Liver (tissue), 8 donors: ENCODE measurements at regions not wholly inside any gene's neighbourhood (a gene's known extent, or its start where the extent isn't known, plus 50 kb on each side); places are given as distances from the start of the nearest gene placed in this dataset.

Source experiments
- DNase-seq: peaks from one replicate; pipeline ENCODE4 v3.0.0-alpha.2; 2017; ENCODE audit warnings: low spot score
- H3K27ac ChIP-seq, 2 donors: one replicate each; pipeline ENCODE4 v1.7.0; 2013; ENCODE audit warnings: inconsistent platforms in 2 of 2, low read length in 2 of 2, control low read depth in 1 of 2, low read depth in 1 of 2, mild to moderate bottlenecking in 1 of 2
- H3K27me3 ChIP-seq, 4 donors: one replicate each; pipeline versions ENCODE4 v1.6.1 to v1.7.0; 2013; ENCODE audit warnings: low read length in 3 of 4, inconsistent platforms in 1 of 4, mild to moderate bottlenecking in 1 of 4, moderate library complexity in 1 of 4; ENCODE audit not compliant: control insufficient read depth in 4 of 4, insufficient read depth in 4 of 4
- H3K36me3 ChIP-seq, 4 donors: one replicate each; pipeline versions ENCODE4 v1.6.1 to v1.7.0; 2013; ENCODE audit warnings: low read length in 3 of 4, mild to moderate bottlenecking in 3 of 4, low read depth in 1 of 4, moderate library complexity in 1 of 4; ENCODE audit not compliant: control insufficient read depth in 4 of 4, insufficient read depth in 3 of 4
- H3K4me1 ChIP-seq, 4 donors: one replicate each; pipeline versions ENCODE4 v1.6.1 to v1.7.0; 2013; ENCODE audit warnings: low read length in 3 of 4, mild to moderate bottlenecking in 3 of 4, moderate library complexity in 1 of 4; ENCODE audit not compliant: control insufficient read depth in 4 of 4, insufficient read depth in 4 of 4
- H3K4me3 ChIP-seq, 3 donors: one replicate each; pipeline versions ENCODE4 v1.6.1 to v1.7.0; 2013; ENCODE audit warnings: low read length in 3 of 3, control low read depth in 1 of 3, low read depth in 1 of 3, mild to moderate bottlenecking in 1 of 3
- H3K9ac ChIP-seq, 2 donors: one replicate each; pipeline ENCODE4 v1.7.0; 2013; ENCODE audit warnings: low read length in 2 of 2, mild to moderate bottlenecking in 2 of 2, moderate library complexity in 2 of 2, control low read depth in 1 of 2, low read depth in 1 of 2
- H3K9me3 ChIP-seq, 4 donors: one replicate each; pipeline versions ENCODE4 v1.6.1 to v1.7.0; 2013; ENCODE audit warnings: low read length in 3 of 4; ENCODE audit not compliant: control insufficient read depth in 4 of 4
- ATF3 ChIP-seq: IDR thresholded peaks from 2 replicates; pipeline ENCODE4 v1.6.1; 2016; ENCODE audit warnings: antibody characterized with exemption
- CTCF ChIP-seq: fragments of 150-350 bp; IDR thresholded peaks from 2 replicates; pipeline ENCODE4 v1.5.1; 2017; ENCODE audit warnings: improper control_type of control experiment, low read depth, low read length; ENCODE audit not compliant: missing input control
- EGR1 ChIP-seq, 2 donors: IDR thresholded peaks; 2 replicates each; pipeline ENCODE4 v1.6.1; 2016 to 2018; ENCODE audit warnings: antibody characterized with exemption in 2 of 2, low read depth in 2 of 2
- FOXA1 ChIP-seq: IDR thresholded peaks from 2 replicates; pipeline ENCODE4 v1.6.1; 2016; ENCODE audit warnings: antibody characterized with exemption
- FOXA2 ChIP-seq: IDR thresholded peaks from 2 replicates; pipeline ENCODE4 v1.6.1; 2016; ENCODE audit warnings: antibody characterized with exemption
- GABPA ChIP-seq, 2 donors: IDR thresholded peaks in 1 of 2; conservative IDR thresholded peaks in 1 of 2; 2 replicates each; pipeline ENCODE4 v1.6.1; 2016; ENCODE audit warnings: antibody characterized with exemption in 2 of 2, mild to moderate bottlenecking in 1 of 2, moderate library complexity in 1 of 2
- HNF4A ChIP-seq, 2 donors: conservative IDR thresholded peaks; 2 replicates each; pipeline ENCODE4 v1.6.1; 2016; ENCODE audit warnings: antibody characterized with exemption in 2 of 2, mild to moderate bottlenecking in 2 of 2
- HNF4G ChIP-seq: IDR thresholded peaks from 2 replicates; pipeline ENCODE4 v1.6.1; 2016; ENCODE audit warnings: antibody characterized with exemption
- JUND ChIP-seq, 2 donors: IDR thresholded peaks; 2 replicates each; pipeline ENCODE4 v1.6.1; 2016; ENCODE audit warnings: antibody characterized with exemption in 2 of 2
- MAX ChIP-seq: IDR thresholded peaks from 2 replicates; pipeline ENCODE4 v1.6.1; 2016; ENCODE audit warnings: antibody characterized with exemption
- NR2F2 ChIP-seq: IDR thresholded peaks from 2 replicates; pipeline ENCODE4 v1.6.1; 2016; ENCODE audit warnings: antibody characterized with exemption
- RAD21 ChIP-seq, 2 donors: IDR thresholded peaks; 2 replicates each; pipeline ENCODE4 v1.6.1; 2016; ENCODE audit warnings: antibody characterized with exemption in 2 of 2, mild to moderate bottlenecking in 2 of 2
- REST ChIP-seq: IDR thresholded peaks from 2 replicates; pipeline ENCODE4 v1.6.1; 2016; ENCODE audit warnings: antibody characterized with exemption, mild to moderate bottlenecking
- RXRA ChIP-seq, 2 donors: IDR thresholded peaks; 2 replicates each; pipeline ENCODE4 v1.6.1; 2017 to 2018; ENCODE audit warnings: antibody characterized with exemption in 2 of 2, mild to moderate bottlenecking in 1 of 2
- SP1 ChIP-seq: IDR thresholded peaks from 2 replicates; pipeline ENCODE4 v1.6.1; 2018; ENCODE audit warnings: antibody characterized with exemption, mild to moderate bottlenecking
- TAF1 ChIP-seq: conservative IDR thresholded peaks from 2 replicates; pipeline ENCODE4 v1.6.1; 2016; ENCODE audit warnings: antibody characterized with exemption, mild to moderate bottlenecking
- YY1 ChIP-seq: IDR thresholded peaks from 2 replicates; pipeline ENCODE4 v1.6.1; 2016; ENCODE audit warnings: antibody characterized with exemption, mild to moderate bottlenecking
- ZBTB33 ChIP-seq: IDR thresholded peaks from 2 replicates; pipeline ENCODE4 v1.6.1; 2016; ENCODE audit warnings: antibody characterized with exemption
- WGBS: extraction: QIAGEN DNeasy Blood & Tissue Kit; methylation state at CpG from one replicate; pipeline ENCODE4 v1.1.7; 2013; 5-methylcytosine and 5-hydroxymethylcytosine counted together
- donor health status: healthy.
- donor health status: healthy.
- donor health status: healthy.
- donor health status: healthy.
- donor health status: healthy.

GRCh38 chr1:195294911-195295310 lies 1313.3 kb downstream of the KCNT2 start:
- TF ChIP-seq JUND (IDR thresholded peaks at IDR 0.05) (no peak), MAX (no peak), CTCF (no peak), ATF3 (no peak), RAD21 (IDR thresholded peaks at IDR 0.05) (no peak), HNF4A (conservative IDR thresholded peaks at IDR 0.05) (no peak), YY1 (no peak), HNF4G (no peak), FOXA1 (no peak), ZBTB33 (no peak), SP1 (no peak), GABPA (IDR thresholded peaks at IDR 0.05 in 1 of 2, conservative IDR thresholded peaks at IDR 0.05 in 1 of 2) (no peak), RXRA (IDR thresholded peaks at IDR 0.05) (no peak), NR2F2 (no peak), TAF1 (no peak), FOXA2 (no peak), REST (no peak)
- H3K36me3 ChIP-seq, result no peaks in the 10 kb centered on the region
- H3K27me3 ChIP-seq, result no peaks in the 10 kb centered on the region
- no peaks in the 10 kb centered on the region for H3K4me1 ChIP-seq
- no peak overlapping the region for H3K4me3 ChIP-seq
- no peak overlapping the region for H3K27ac ChIP-seq
- 87% methylated on average over 3 of the region's 3 CpGs for WGBS
- no peak for DNase-seq
- H3K9ac ChIP-seq, result no peak overlapping the region
- no peaks in the 10 kb centered on the region for H3K9me3 ChIP-seq

- Histone ChIP-seq H3K9me3 (no peaks in the 10 kb centered on the region), H3K4me1 (no peaks in the 10 kb centered on the region)
- WGBS, result 59% methylated on average over 1 of the region's 1 CpG
- TF ChIP-seq FOXA1 (no peak), EGR1 (IDR thresholded peaks at IDR 0.05; ENCODE audit: low read depth in 2 of 2) (no peak), TAF1 (no peak), RAD21 (IDR thresholded peaks at IDR 0.05) (no peak), HNF4A (conservative IDR thresholded peaks at IDR 0.05) (no peak), YY1 (no peak), HNF4G (no peak), GABPA (IDR thresholded peaks at IDR 0.05 in 1 of 2, conservative IDR thresholded peaks at IDR 0.05 in 1 of 2) (no peak), NR2F2 (no peak), FOXA2 (no peak), SP1 (no peak), REST (no peak), JUND (IDR thresholded peaks at IDR 0.05) (no peak), ATF3 (no peak), RXRA (IDR thresholded peaks at IDR 0.05) (no peak), ZBTB33 (no peak)
These were observed 1329.6 kb downstream of the KCNT2 start for GRCh38 chr1:195278644-195279043.

More at GRCh38 chr1:195278644-195279043, 1329.6 kb downstream of the KCNT2 start:
- H3K4me3 ChIP-seq, result no peak overlapping the region
- H3K36me3 ChIP-seq, result no peaks in the 10 kb centered on the region
- no peak overlapping the region for H3K9ac ChIP-seq
- no peak overlapping the region for H3K27ac ChIP-seq
- no peak for DNase-seq
- no peaks in the 10 kb centered on the region for H3K27me3 ChIP-seq
